Activated naive CD4-positive, alpha-beta T cell treated with anti-CD3 and anti-CD28 coated beads, Interleukin-2, amount 50 U/mL, for 24 hours (primary cell): ENCODE measurements at regions not wholly inside any gene's neighbourhood (a gene's known extent, or its start where the extent isn't known, plus 50 kb on each side); places are given as distances from the start of the nearest gene placed in this dataset.

Source experiments
- H3K27ac Mint-ChIP-seq: one replicate; pipeline ENCODE4 v1.8.0; 2021; ENCODE audit warnings: mild to moderate bottlenecking, mixed read lengths
- H3K27me3 Mint-ChIP-seq: one replicate; pipeline ENCODE4 v1.8.0; 2021; ENCODE audit warnings: mixed read lengths
- H3K36me3 Mint-ChIP-seq: one replicate; pipeline ENCODE4 v1.8.0; 2021; ENCODE audit warnings: mixed read lengths
- H3K4me1 Mint-ChIP-seq: one replicate; pipeline ENCODE4 v1.8.0; 2021; ENCODE audit warnings: mixed read lengths
- H3K4me3 Mint-ChIP-seq: one replicate; pipeline ENCODE4 v1.8.0; 2021; ENCODE audit warnings: mild to moderate bottlenecking, mixed read lengths
- H3K9me3 Mint-ChIP-seq: one replicate; pipeline ENCODE4 v1.8.0; 2021; ENCODE audit warnings: mixed read lengths

DNA sequence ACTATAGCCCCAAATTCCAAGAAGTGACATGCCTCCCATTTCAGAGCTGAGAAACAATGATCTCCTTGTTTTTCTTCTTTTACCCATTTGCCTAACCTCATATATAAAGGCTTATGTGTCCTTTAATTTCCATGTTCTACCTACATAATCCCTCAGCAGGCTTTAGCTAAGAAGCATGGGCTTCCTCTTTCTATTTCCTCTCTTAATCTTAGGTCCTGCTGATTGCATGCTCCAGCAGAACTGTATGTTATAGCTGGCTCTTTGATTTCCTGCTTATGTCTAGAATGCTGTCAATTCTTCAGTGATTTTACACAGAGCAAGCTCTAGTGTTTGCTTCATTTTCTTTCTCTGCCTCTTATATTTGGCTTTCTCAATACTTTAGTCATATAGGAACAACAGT, 151.7 kb upstream of the COX10 start:
- peaks cover under 1% of the 10 kb centered on the region for H3K27me3 Mint-ChIP-seq
- no peaks in the 10 kb centered on the region for H3K9me3 Mint-ChIP-seq
- no peak overlapping the region for H3K4me3 Mint-ChIP-seq
- H3K36me3 Mint-ChIP-seq: no peaks in the 10 kb centered on the region
- H3K27ac Mint-ChIP-seq: no peak overlapping the region
- H3K4me1 Mint-ChIP-seq: no peaks in the 10 kb centered on the region

DNA sequence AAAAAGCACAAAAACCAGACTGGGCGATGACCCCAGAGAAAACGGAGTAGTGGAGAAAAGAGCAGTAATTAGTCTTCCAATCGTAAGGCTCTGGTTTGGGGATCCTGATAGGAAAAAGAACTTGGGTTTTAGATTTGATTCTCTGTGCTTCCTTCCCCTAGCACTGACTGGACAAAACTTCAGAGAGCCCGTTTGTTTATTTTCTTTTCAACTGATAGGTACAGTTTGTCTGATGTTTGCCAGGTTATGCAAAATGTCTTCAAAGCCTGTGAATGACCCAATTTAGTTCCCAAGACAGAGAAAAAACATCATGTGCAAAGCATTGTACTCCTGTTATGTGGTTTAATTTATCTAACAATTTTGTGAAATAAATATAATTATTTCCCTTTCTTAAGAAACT, 151.1 kb upstream of the COX10 start:
- Mint-ChIP-seq H3K4me1 (no peaks in the 10 kb centered on the region), H3K9me3 (no peaks in the 10 kb centered on the region), H3K27me3 (peaks cover 1% of the 10 kb centered on the region), H3K4me3 (no peak overlapping the region), H3K27ac (no peak overlapping the region), H3K36me3 (no peaks in the 10 kb centered on the region)

DNA sequence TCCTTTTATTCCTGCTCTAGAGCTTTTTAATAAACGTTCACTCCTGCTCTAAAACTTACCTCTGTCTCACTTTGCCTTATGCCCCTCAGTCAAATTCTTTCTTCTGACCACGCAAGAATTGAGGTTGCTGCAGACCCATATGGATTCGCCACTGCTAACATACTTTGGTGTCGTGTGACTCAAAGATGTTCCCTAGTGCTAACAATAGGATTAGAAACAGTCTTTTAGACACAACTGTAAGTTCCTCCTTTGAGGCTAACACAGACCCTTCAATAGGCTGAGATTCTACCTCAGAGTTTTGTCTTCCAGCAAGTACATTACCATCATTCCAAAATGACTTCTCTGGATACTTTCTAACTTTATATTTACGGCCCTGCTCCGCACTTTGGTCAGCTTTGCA, 149.5 kb upstream of the COX10 start:
- no peak overlapping the region for H3K4me3 Mint-ChIP-seq
- H3K27ac Mint-ChIP-seq: no peak overlapping the region
- H3K4me1 Mint-ChIP-seq: no peaks in the 10 kb centered on the region
- H3K27me3 Mint-ChIP-seq: peaks cover 1% of the 10 kb centered on the region
- no peaks in the 10 kb centered on the region for H3K9me3 Mint-ChIP-seq
- no peaks in the 10 kb centered on the region for H3K36me3 Mint-ChIP-seq

DNA sequence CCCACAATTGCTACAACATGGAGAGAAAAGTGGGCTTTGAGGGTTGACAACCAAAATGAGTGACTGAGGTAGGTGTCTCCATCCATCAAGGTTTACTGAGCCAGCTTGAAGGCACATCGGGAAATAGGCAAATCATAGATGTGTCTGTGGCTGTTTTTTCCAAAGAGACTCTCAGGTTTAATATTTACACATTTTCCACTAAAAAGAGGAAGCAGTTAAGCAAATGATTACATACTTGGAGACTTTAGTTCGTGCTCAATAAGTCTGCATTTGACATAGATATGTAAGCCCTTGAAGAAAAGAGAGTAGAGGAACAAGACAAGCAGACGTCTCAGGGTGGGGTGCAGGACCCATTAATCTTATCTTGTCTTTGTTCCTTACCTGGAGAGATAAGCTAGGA, 148.9 kb upstream of the COX10 start:
- Mint-ChIP-seq H3K27ac (no peak overlapping the region), H3K4me3 (no peak overlapping the region), H3K9me3 (no peaks in the 10 kb centered on the region), H3K36me3 (no peaks in the 10 kb centered on the region), H3K4me1 (no peaks in the 10 kb centered on the region), H3K27me3 (peaks cover 1% of the 10 kb centered on the region)

DNA sequence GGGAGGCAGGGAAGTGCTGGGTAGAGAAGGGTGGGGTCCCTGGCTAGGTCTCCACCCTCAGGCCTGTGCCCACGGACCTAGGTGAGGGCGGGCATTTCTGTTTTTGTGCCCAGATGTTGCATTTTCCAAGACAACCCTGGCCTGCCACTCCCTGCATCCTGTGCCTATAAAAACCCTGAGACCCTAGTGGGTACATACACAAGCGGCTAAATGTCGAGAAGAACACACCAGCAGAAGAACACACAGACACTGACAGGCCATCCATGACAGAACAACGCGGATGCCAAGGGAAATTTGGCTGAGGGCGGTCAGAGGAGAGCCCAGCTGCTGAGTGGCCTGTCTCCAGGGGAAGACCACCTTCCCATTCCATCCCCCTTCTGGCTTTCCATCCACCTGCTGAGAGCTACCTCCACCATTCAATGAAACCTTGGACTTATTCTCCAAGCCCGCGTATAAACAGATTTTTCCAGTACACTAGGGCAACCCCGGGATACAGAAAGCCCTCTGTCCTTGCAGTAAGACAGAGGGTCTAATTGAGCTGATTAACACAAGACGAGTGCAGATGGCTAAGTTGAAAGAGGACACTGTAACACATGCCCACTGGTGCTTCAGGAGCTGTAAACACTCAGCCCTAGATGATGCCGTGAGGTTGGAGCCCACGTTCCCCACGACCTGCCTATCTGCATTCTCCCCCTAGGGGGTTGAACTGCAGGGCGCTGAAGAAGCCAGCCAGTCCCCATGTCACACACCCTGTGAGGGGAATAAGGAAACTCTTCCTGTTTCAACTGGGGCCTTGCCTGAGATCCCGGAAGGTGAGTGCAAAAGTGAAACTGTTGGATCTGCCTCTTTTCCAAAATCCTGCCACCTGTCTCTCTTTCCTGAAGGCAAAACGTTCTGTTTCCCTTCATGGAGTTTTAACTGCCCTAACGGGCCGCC, 147.2 kb upstream of the COX10 start:
- H3K4me3 Mint-ChIP-seq: no peak overlapping the region
- H3K27ac Mint-ChIP-seq: no peak overlapping the region
- no peaks in the 10 kb centered on the region for H3K9me3 Mint-ChIP-seq
- H3K27me3 Mint-ChIP-seq: peaks cover 1% of the 10 kb centered on the region
- H3K36me3 Mint-ChIP-seq: no peaks in the 10 kb centered on the region
- no peaks in the 10 kb centered on the region for H3K4me1 Mint-ChIP-seq

DNA sequence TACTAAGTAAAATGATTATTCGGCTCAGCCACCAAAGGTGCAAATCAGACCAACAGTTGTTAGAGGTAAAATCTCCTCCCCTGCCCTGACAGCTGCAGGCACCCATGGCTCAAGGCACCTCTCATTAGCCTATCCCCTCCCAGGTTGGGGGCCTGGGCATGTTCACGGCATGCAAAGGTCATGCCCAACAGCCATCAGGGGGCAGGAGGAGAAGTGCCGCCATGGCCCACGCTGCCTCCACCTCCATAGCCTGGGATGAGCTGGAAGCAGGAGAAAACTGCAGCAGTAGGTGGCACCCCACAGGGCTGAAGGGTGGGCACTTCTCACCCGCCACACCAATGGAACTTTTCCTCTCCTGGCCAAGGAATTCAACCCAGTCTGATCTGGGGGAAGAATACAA, 146.4 kb upstream of the COX10 start:
- Mint-ChIP-seq H3K4me3 (no peak overlapping the region), H3K36me3 (no peaks in the 10 kb centered on the region), H3K9me3 (no peaks in the 10 kb centered on the region), H3K27ac (no peak overlapping the region), H3K4me1 (no peaks in the 10 kb centered on the region), H3K27me3 (peaks cover 1% of the 10 kb centered on the region)

DNA sequence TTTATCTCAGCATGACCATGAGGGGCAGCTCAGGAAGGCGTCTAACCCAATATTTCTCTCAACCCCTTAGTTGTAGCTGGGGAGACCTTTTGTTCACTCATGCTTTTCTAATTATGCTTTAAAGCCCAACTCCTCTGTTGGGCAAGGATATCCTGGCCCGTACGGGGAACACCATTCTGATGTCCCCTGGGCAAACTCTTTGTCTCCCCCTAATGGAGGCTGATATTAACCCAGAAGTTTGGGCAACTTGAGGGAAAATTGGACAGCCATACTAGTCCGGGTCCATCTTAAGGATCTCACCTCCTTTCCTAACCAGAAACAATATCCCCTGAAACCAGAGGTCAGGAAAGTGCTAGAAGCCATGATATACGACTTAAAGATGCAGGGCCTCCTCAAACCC, 143.7 kb upstream of the COX10 start:
- H3K4me3 Mint-ChIP-seq: no peak overlapping the region
- peaks cover 4% of the 10 kb centered on the region for H3K9me3 Mint-ChIP-seq
- peaks cover 1% of the 10 kb centered on the region for H3K27me3 Mint-ChIP-seq
- no peak overlapping the region for H3K27ac Mint-ChIP-seq
- H3K4me1 Mint-ChIP-seq: no peaks in the 10 kb centered on the region
- peaks cover 1% of the 10 kb centered on the region for H3K36me3 Mint-ChIP-seq

DNA sequence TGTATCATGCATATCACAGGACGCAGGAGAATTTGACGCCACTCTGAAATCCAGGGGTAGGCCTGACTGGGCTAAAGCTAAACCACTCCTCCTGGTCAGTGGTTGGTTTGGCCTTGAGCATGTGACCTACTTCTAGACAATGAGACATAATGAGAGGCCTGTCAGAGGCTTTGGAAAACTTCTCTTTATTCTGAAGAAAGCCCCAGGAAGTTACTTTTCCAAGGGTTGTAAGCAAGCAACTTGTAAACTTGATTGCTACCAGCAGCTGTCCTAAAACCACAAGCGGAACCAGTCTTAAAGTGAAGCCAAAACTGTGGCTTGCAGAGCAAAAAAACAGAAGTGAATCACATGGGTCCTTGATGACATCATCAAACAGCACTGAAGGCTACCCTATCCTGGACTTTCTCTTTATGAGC, 138.2 kb upstream of the COX10 start:
- no peak overlapping the region for H3K27ac Mint-ChIP-seq
- no peak overlapping the region for H3K4me3 Mint-ChIP-seq
- H3K9me3 Mint-ChIP-seq: peaks cover 4% of the 10 kb centered on the region

DNA sequence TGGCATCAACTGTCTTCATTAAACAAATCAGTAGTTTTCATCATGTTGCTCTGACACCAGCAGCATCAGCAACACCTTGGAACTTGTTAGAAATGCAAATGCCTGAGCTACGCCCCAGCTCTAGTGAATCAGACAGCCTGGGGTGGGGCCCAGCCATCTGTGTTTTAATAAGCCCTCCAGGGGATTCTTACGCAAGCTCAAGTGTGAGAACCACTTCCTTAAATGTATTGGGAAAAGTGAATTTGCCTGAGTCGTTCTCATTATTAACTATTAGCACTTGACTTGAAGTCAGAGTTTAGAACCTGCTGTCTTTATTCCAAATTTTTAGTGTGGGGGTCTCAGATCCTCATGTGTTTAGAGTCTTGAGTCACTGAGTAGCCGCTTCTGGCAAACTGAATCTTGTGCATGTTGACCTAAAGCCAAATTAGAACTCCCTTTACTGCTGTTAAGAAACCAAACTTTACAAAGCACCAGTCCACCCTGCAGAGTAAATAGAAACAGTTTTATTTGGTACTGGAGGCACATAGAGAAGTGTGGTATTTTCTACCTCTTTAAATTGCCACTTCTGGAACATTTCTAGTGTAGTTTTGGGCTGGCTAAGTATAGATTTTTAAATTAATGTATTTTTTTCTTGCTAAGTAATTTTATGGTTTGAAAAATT, 137.4 kb upstream of the COX10 start:
- Mint-ChIP-seq H3K27me3 (no peaks in the 10 kb centered on the region), H3K4me3 (no peak overlapping the region), H3K36me3 (peaks cover 4% of the 10 kb centered on the region), H3K9me3 (peaks cover 4% of the 10 kb centered on the region), H3K4me1 (no peaks in the 10 kb centered on the region), H3K27ac (no peak overlapping the region)

More for the DNA sequence above, 138.2 kb upstream of the COX10 start:
- Mint-ChIP-seq H3K4me1 (no peaks in the 10 kb centered on the region), H3K36me3 (peaks cover 4% of the 10 kb centered on the region), H3K27me3 (no peaks in the 10 kb centered on the region)

DNA sequence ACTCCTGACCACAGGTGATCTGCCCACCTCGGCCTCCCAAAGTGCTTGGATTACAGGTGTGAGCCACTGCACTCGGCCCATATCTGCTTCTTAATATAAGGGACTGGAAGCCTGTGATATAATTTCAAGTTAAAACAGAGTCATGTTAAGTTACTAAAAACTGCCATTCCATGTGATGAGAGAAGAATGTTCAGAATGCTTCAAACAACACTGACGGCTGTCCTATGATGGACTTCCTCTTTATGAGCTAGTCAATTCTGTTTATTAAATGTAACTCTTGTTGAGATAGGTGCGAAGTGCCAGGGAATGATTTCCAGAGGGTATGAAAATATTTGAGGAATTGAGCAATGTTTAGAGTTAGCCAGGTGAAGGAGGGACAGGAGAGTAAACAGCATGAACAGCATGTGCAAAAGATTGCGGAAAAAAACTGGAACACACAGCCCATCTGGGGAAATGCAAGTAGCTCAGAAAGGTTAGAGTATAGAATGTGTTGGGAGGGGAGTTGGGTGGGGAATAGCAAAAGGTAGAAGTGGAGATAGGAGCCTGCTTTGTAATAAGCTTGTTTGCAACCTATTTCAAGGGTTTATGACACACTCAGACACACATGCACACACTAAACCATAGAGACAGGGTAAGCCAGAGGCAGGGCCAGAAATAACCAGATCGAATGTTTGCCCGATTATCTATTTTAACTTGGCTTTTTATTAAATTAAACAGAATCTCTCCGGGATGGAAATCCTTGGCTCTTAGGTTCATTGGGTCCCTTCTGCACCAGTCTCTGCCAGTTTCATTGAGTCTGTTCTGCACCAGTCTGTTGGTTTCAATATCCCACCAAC, 135.6 kb upstream of the COX10 start:
- Mint-ChIP-seq H3K4me1 (no peaks in the 10 kb centered on the region), H3K27me3 (no peaks in the 10 kb centered on the region), H3K4me3 (no peak overlapping the region), H3K36me3 (peaks cover 4% of the 10 kb centered on the region), H3K27ac (no peak overlapping the region), H3K9me3 (peaks cover 4% of the 10 kb centered on the region)

DNA sequence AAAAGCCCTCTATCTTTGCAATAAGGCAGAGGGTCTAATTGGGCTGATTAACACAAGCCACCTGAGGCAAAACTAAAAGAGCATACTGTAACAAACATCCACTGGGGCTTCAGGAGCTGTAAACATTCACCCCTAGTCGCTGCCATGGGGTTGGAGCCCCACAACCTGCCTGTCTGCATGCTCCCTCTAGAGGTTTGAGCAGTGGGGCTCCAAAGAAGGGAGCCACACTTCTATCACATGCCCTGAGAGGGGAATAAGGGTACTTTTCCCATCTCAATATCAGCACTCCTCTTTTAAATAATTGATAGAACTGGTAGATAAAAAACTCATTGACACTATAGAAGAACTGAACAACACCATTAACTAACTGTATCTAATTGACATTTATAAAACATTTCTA, 130.1 kb upstream of the COX10 start:
- Mint-ChIP-seq H3K27me3 (no peaks in the 10 kb centered on the region), H3K27ac (no peak overlapping the region), H3K36me3 (peaks cover 6% of the 10 kb centered on the region), H3K9me3 (no peaks in the 10 kb centered on the region), H3K4me3 (no peak overlapping the region), H3K4me1 (no peaks in the 10 kb centered on the region)

DNA sequence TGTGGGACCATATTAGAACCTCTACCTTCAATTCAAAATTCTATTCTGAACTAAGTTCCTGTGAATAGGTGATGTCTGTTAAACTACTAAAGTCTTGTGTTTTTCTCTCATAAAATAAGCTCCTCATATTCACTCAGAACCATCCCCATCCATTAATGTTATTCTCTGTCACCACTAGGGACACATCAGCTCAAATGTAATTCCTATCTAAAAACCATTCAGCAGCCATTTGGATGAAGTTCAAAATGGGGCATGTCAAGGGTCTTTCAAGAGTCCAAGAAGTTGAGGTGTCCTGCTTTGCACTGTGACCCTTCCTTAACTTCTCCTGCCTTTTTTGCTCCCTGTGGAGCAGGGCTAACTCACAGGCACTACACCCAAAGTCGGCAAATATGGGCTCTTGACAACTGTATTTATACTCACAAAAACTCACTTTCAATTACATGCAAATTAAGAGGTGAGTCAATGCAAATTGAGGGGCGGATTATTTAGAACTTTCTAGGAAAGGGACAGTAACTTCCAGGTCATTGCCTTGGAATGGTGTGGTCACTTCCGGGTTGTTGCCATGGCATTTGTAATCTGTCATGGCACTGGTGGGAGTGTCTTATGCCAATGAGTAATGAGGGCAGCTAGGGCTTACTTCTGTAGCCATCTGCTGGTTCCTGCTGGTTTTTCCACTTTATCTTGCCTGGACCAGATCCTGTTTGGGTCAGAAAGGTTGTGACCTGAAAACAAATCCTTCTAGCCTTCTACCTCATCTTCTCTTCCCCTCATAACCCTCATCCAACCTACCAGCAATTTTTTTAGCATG, 128.2 kb upstream of the COX10 start:
- Mint-ChIP-seq H3K27ac (no peak overlapping the region), H3K27me3 (no peaks in the 10 kb centered on the region), H3K9me3 (no peaks in the 10 kb centered on the region), H3K4me3 (no peak overlapping the region), H3K4me1 (no peaks in the 10 kb centered on the region), H3K36me3 (peaks cover 6% of the 10 kb centered on the region)

DNA sequence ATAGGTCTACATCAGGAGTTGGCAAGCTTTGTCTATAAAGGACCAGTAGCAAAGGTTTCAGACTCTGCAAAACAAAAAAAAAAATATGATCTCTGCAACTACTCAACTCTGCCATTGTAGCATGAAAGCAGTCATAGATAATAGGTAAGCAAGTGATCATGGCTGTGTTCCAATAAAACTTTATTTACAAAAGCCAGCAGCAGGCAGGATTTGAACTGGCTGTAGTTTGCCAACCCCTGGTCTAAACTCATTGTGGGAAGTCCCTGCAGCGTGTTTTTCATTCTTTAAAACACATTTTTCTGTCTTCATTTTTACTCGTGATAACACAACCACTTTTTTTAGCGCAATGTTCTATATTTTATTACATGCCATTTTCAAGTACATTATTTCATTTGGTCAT, 127.5 kb upstream of the COX10 start:
- Mint-ChIP-seq H3K4me3 (no peak overlapping the region), H3K4me1 (no peaks in the 10 kb centered on the region), H3K9me3 (no peaks in the 10 kb centered on the region), H3K27me3 (no peaks in the 10 kb centered on the region), H3K27ac (no peak overlapping the region), H3K36me3 (peaks cover 6% of the 10 kb centered on the region)

DNA sequence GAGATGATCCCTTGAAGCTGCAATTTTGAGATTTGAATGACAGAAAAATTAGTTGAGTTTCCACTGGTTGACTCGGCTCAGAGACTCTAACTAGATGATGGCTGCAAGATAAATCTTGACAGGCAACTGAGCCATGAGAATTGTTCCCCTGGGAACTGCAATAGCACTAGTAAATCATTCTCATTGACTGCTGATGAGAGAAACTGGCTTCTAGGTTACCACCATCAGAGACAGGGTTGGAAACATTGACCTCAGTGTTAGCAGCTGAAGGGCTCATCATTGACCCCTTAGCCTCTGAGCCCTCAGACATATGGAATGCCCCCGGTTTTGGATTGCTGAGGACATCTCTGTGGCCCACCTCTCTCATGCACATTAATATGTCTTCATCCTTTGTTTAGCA, 125.4 kb upstream of the COX10 start:
- no peaks in the 10 kb centered on the region for H3K9me3 Mint-ChIP-seq
- H3K27ac Mint-ChIP-seq: no peak overlapping the region
- H3K4me1 Mint-ChIP-seq: no peaks in the 10 kb centered on the region
- no peaks in the 10 kb centered on the region for H3K27me3 Mint-ChIP-seq
- no peak overlapping the region for H3K4me3 Mint-ChIP-seq
- H3K36me3 Mint-ChIP-seq: peaks cover 6% of the 10 kb centered on the region

DNA sequence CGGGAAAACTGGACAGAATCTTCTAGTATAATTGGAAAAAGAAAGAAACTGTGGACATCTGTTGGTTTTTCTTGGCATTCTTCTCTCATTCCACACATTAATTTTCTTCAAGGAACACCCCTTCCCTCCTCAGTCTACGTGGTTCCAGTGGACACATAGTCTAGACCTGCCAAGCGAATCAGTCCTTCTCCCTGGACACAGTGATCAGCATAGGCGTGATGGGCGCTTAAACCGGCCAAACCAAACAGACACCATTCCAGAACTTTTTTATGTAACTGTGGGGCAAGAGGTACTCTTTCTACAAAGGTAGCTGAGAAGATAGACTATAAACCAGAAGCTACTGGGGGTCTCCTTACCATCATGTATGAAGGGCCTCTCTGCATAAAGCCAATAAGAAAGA, 121.8 kb upstream of the COX10 start:
- no peaks in the 10 kb centered on the region for H3K4me1 Mint-ChIP-seq
- no peak overlapping the region for H3K4me3 Mint-ChIP-seq
- no peaks in the 10 kb centered on the region for H3K27me3 Mint-ChIP-seq
- H3K27ac Mint-ChIP-seq: no peak overlapping the region
- no peaks in the 10 kb centered on the region for H3K9me3 Mint-ChIP-seq
- H3K36me3 Mint-ChIP-seq: no peaks in the 10 kb centered on the region
